Endothelial cell of umbilical vein (primary cell): ENCODE measurements at regions not wholly inside any gene's neighbourhood (a gene's known extent, or its start where the extent isn't known, plus 50 kb on each side); places are given as distances from the start of the nearest gene placed in this dataset.

Experiments used
- BruUV-seq: library from RNA; stranded (reverse); fragments of 400-500 nt; replicated peaks from 2 replicates; lab custom pipeline; 2021; lab: Mats Ljungman, UMichigan
- CTCF ChIA-PET: fragments of 300-600, 350-600 bp; sonication (Branson Sonifier 250); formaldehyde crosslinking; loops from one replicate; lab custom pipeline; 2021; ENCODE audit warnings: antibody characterized with exemption, inconsistent platforms; lab: Charles Lee
- POLR2A ChIA-PET: fragments of 300-600, 350-600 bp; sonication (Branson Sonifier 250); formaldehyde crosslinking; loops from one replicate; lab custom pipeline; 2021; ENCODE audit warnings: antibody characterized with exemption, inconsistent platforms; lab: Charles Lee
- DNase-seq: peaks from one replicate; pipeline ENCODE4 v3.0.0-alpha.2; 2011; ENCODE audit warnings: low read depth, low spot score
- FAIRE-seq: peaks from 2 replicates; lab custom pipeline; 2011; peaks lifted over from hg19 to GRCh38; lab: Jason Lieb, UNC
- H2AFZ ChIP-seq: 2 replicates; pipeline ENCODE4 v1.6.0; 2012; ENCODE audit warnings: low read depth, low read length, control low read depth, inconsistent platforms
- H3K27ac ChIP-seq: 2 replicates; pipeline ENCODE4 v1.5.1; 2011; ENCODE audit warnings: low read depth, mild to moderate bottlenecking, control low read depth, low read length, moderate library complexity; ENCODE audit not compliant: insufficient read depth
- H3K27me3 ChIP-seq, 2 experiments: 2 replicates each; pipeline versions ENCODE4 v1.6.0 to v1.6.1; 2011; ENCODE audit warnings: low read length in 2 of 2, mixed read lengths in 1 of 2; ENCODE audit not compliant: control insufficient read depth in 2 of 2, insufficient read depth in 2 of 2
- H3K36me3 ChIP-seq, 2 experiments: 2 replicates in 1 of 2; 3 replicates in 1 of 2; pipeline ENCODE4 v1.5.1; 2011; ENCODE audit warnings: low read length in 2 of 2, mild to moderate bottlenecking in 1 of 2, moderate library complexity in 1 of 2; ENCODE audit not compliant: control insufficient read depth in 2 of 2, insufficient read depth in 2 of 2; ENCODE audit errors: extremely low read depth in 1 of 2
- H3K4me1 ChIP-seq: 3 replicates; pipeline ENCODE4 v1.5.1; 2011; ENCODE audit warnings: mild to moderate bottlenecking, low read length; ENCODE audit not compliant: control insufficient read depth, insufficient read depth; ENCODE audit errors: extremely low read depth
- H3K4me2 ChIP-seq: 2 replicates; pipeline ENCODE4 v1.6.1; 2011; ENCODE audit warnings: low read length, control low read depth, mixed read lengths; ENCODE audit not compliant: insufficient read depth
- H3K4me3 ChIP-seq, 3 experiments: fragments of 200-600 bp in 1 of 3; sonication (generic), shearing (Covaris generic) in 1 of 3; replicated peaks in 1 of 3; 2 replicates each; pipeline ENCODE4 v1.5.1; 2011 to 2016; ENCODE audit warnings: control low read depth in 3 of 3, low read length in 3 of 3, mild to moderate bottlenecking in 2 of 3, inconsistent platforms in 1 of 3, low read depth in 1 of 3, moderate library complexity in 1 of 3; ENCODE audit not compliant: insufficient read depth in 1 of 3
- H3K79me2 ChIP-seq: 2 replicates; pipeline ENCODE4 v1.6.0; 2012; ENCODE audit warnings: low read length, inconsistent platforms; ENCODE audit not compliant: control insufficient read depth, insufficient read depth
- H3K9ac ChIP-seq: replicated peaks from 2 replicates; pipeline ENCODE3; 2011; ENCODE audit warnings: low read length, control low read depth; ENCODE audit not compliant: insufficient read depth; ENCODE audit errors: extremely low read depth
- H3K9me1 ChIP-seq: replicated peaks from 3 replicates; pipeline ENCODE4 v1.6.0; 2011; ENCODE audit warnings: mild to moderate bottlenecking, low read length; ENCODE audit not compliant: control insufficient read depth, insufficient read depth; ENCODE audit errors: extremely low read depth
- H3K9me3 ChIP-seq: replicated peaks from 2 replicates; pipeline ENCODE4 v1.5.1; 2012; ENCODE audit warnings: low read length, inconsistent platforms; ENCODE audit not compliant: control insufficient read depth, insufficient read depth
- H4K20me1 ChIP-seq: replicated peaks from 2 replicates; pipeline ENCODE3; 2011; ENCODE audit warnings: mild to moderate bottlenecking, low read length; ENCODE audit not compliant: control insufficient read depth, insufficient read depth; ENCODE audit errors: extremely low read depth
- EZH2 ChIP-seq: IDR thresholded peaks from 2 replicates; pipeline ENCODE4 v1.6.1; 2012; ENCODE audit warnings: borderline replicate concordance, low read depth, mild to moderate bottlenecking, moderate library complexity, low read length, inconsistent platforms; ENCODE audit not compliant: severe bottlenecking
- FOS ChIP-seq: IDR thresholded peaks from 2 replicates; pipeline ENCODE4 v1.6.1; 2011; ENCODE audit warnings: mild to moderate bottlenecking, low read length, moderate library complexity, borderline replicate concordance; ENCODE audit not compliant: insufficient read depth
- GATA2 ChIP-seq: IDR thresholded peaks from 2 replicates; pipeline ENCODE4 v1.7.0; 2011; ENCODE audit warnings: low read depth, mild to moderate bottlenecking, moderate library complexity, mixed read lengths, low read length; ENCODE audit not compliant: insufficient read length, insufficient read depth
- MAX ChIP-seq: IDR thresholded peaks from 2 replicates; pipeline ENCODE4 v1.6.1; 2011; ENCODE audit not compliant: insufficient read depth, insufficient read length
- MYC ChIP-seq: IDR thresholded peaks from one replicate; pipeline ENCODE4 v1.6.1; 2011; ENCODE audit warnings: mild to moderate bottlenecking, low read depth, low read length
- POLR2A ChIP-seq: IDR thresholded peaks from 2 replicates; pipeline ENCODE4 v1.6.1; 2012; ENCODE audit warnings: low read depth, mild to moderate bottlenecking, control low read depth, low read length
- POLR2AphosphoS5 ChIP-seq: IDR thresholded peaks from 2 replicates; pipeline ENCODE4 v1.6.1; 2012; ENCODE audit warnings: low read depth, mild to moderate bottlenecking, control low read depth, low read length, moderate library complexity; ENCODE audit not compliant: insufficient read depth
- dilution Hi-C: fragments of 300-500 bp; cut with MboI; formaldehyde crosslinking; loops from one replicate; pipeline ENCODE4 v1.15.0; 2019; ENCODE audit warnings: low sequenced_read_pairs; ENCODE audit not compliant: extremely low pct_ligation_motif_present
- intact Hi-C: fragments of 100-400 bp; cut with micrococcal nuclease; formaldehyde crosslinking; loops from one replicate; pipeline ENCODE4 v1.10.0; 2022

- no peaks in the 10 kb centered on the region for H3K36me3 ChIP-seq
- intact Hi-C loops (no loop called here), dilution Hi-C loops (no loop called here)
- no peak overlapping the region for H3K9ac ChIP-seq
- H3K4me1 ChIP-seq, result no peaks in the 10 kb centered on the region
- POLR2A ChIA-PET, result no interaction called here
- H2AFZ ChIP-seq, result no peak overlapping the region
- DNase-seq (no peak), FAIRE-seq (no peak)
- H3K9me3 ChIP-seq, result no peaks in the 10 kb centered on the region
- no peak overlapping the region for H3K4me2 ChIP-seq
- TF ChIP-seq POLR2AphosphoS5 (no peak), GATA2 (no peak), FOS (no peak), MAX (no peak), POLR2A (no peak), MYC (no peak), EZH2 (no peak)
- H3K27ac ChIP-seq, result no peak overlapping the region
- no peaks in the 10 kb centered on the region for H3K79me2 ChIP-seq
- no peak overlapping the region for H3K4me3 ChIP-seq
- BruUV-seq, result no TSS peak
- peaks cover 4 to 7% of the 10 kb centered on the region in 2 experiments for H3K27me3 ChIP-seq
- no peaks in the 10 kb centered on the region for H4K20me1 ChIP-seq
- no peaks in the 10 kb centered on the region for H3K9me1 ChIP-seq
- CTCF ChIA-PET, result no interaction called here
Measured at GRCh38 chr5:74942622-74943286, 76.6 kb upstream of the FAM169A start.

- no peaks in the 10 kb centered on the region for H4K20me1 ChIP-seq
- no peak overlapping the region for H3K27ac ChIP-seq
- no peak overlapping the region for H3K4me3 ChIP-seq
- no peak overlapping the region for H3K9ac ChIP-seq
- POLR2A ChIA-PET, result no interaction called here
- dilution Hi-C loops, result no loop called here
- TF ChIP-seq MYC, result no peak
- TF ChIP-seq EZH2, result no peak
- no peak for TF ChIP-seq POLR2A
- peaks cover 1% of the 10 kb centered on the region for H3K4me1 ChIP-seq
- no peaks in the 10 kb centered on the region for H3K9me1 ChIP-seq
- no peak for DNase-seq
- intact Hi-C loops, result no loop called here
- no peaks in the 10 kb centered on the region for H3K79me2 ChIP-seq
- H3K27me3 ChIP-seq, result peaks cover 2 to 7% of the 10 kb centered on the region in 2 experiments
- no peaks in the 10 kb centered on the region for H3K9me3 ChIP-seq
- no TSS peak for BruUV-seq
- no peak overlapping the region for H2AFZ ChIP-seq
- no peaks in the 10 kb centered on the region for H3K36me3 ChIP-seq
- CTCF ChIA-PET, result no interaction called here
- H3K4me2 ChIP-seq, result no peak overlapping the region
- FAIRE-seq, result no peak
Measured at GRCh38 chr5:74940782-74941353, 74.7 kb upstream of the FAM169A start.
